Suprapubic skin (tissue), 4 donors: ENCODE measurements at regions not wholly inside any gene's neighbourhood (a gene's known extent, or its start where the extent isn't known, plus 50 kb on each side); places are given as distances from the start of the nearest gene placed in this dataset.

ENCODE experiments used
- POLR2A ChIP-seq, 2 donors: fragments of 450-650 bp; IDR thresholded peaks; one replicate each; pipeline ENCODE4 v1.6.1; 2017; ENCODE audit warnings: antibody characterized with exemption in 2 of 2, mild to moderate bottlenecking in 2 of 2, moderate library complexity in 2 of 2
- POLR2AphosphoS5 ChIP-seq, 3 donors: sonication (generic); formaldehyde crosslinking; IDR thresholded peaks; one replicate each; pipeline ENCODE4 v1.6.1; 2017; ENCODE audit warnings: antibody characterized with exemption in 3 of 3
- TF ChIP-seq, protein P1 (sequence below), 2 donors: fragments of 200-600 bp in 1 of 2; fragments of 450-650 bp in 1 of 2; sonication (generic) in 1 of 2; IDR thresholded peaks; one replicate each; pipeline ENCODE4 v1.5.1; 2016 to 2019; ENCODE audit warnings: antibody characterized with exemption in 2 of 2, mild to moderate bottlenecking in 1 of 2, moderate library complexity in 1 of 2

DNA sequence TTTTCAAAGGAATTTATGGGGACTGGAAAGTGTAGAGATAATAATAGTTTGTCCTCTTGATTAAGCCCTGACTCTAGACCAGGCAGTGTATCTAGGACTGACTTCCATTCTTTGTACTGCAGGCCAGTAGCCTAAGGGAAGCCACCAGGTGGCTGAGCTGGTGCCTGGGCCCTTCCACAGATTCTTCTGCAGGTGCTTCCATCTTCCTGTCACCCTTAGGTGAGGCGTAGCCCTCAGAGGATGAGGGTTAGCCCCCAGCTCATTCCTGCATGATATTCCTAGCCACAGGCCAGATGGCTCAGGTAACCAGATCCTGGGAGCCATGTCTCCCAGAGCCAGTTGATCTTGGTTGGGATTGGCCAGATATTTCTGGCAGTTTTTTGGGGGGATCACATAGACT, 169.0 kb upstream of the IL12A start:
- TF ChIP-seq, protein P1, sequence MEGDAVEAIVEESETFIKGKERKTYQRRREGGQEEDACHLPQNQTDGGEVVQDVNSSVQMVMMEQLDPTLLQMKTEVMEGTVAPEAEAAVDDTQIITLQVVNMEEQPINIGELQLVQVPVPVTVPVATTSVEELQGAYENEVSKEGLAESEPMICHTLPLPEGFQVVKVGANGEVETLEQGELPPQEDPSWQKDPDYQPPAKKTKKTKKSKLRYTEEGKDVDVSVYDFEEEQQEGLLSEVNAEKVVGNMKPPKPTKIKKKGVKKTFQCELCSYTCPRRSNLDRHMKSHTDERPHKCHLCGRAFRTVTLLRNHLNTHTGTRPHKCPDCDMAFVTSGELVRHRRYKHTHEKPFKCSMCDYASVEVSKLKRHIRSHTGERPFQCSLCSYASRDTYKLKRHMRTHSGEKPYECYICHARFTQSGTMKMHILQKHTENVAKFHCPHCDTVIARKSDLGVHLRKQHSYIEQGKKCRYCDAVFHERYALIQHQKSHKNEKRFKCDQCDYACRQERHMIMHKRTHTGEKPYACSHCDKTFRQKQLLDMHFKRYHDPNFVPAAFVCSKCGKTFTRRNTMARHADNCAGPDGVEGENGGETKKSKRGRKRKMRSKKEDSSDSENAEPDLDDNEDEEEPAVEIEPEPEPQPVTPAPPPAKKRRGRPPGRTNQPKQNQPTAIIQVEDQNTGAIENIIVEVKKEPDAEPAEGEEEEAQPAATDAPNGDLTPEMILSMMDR (IDR thresholded peaks at IDR 0.05) = no peak
- TF ChIP-seq POLR2A (IDR thresholded peaks at IDR 0.05) (no peak), POLR2AphosphoS5 (IDR thresholded peaks at IDR 0.05) (no peak)
